GM23338 (cell line): ENCODE measurements at regions not wholly inside any gene's neighbourhood (a gene's known extent, or its start where the extent isn't known, plus 50 kb on each side); places are given as distances from the start of the nearest gene placed in this dataset.

Experiments
- CREB1 ChIP-seq: fragments of 250-450 bp; sonication (Bioruptor Pico); IDR thresholded peaks from 2 replicates; pipeline ENCODE4 v1.5.0; 2020; ENCODE audit warnings: low read depth, mild to moderate bottlenecking, moderate library complexity
- CTCF ChIP-seq, 2 experiments: fragments of 200-600 bp in 1 of 2; sonication (generic) in 1 of 2; conservative IDR thresholded peaks; 2 replicates each; pipeline versions ENCODE4 v1.5.1 to v1.6.1; 2016 to 2017; ENCODE audit warnings: antibody characterized with exemption in 2 of 2, low read depth in 2 of 2, mild to moderate bottlenecking in 2 of 2, moderate library complexity in 1 of 2
- EZH2 ChIP-seq: fragments of 200-600 bp; sonication (generic); IDR thresholded peaks from one replicate; pipeline ENCODE4 v1.8.0; 2017; ENCODE audit warnings: antibody characterized with exemption, mild to moderate bottlenecking, low read depth; ENCODE audit not compliant: unreplicated experiment
- EZH2phosphoT487 ChIP-seq: fragments of 200-600 bp; sonication (generic); IDR thresholded peaks from one replicate; pipeline ENCODE4 v1.8.1; 2018; ENCODE audit warnings: antibody characterized with exemption; ENCODE audit not compliant: unreplicated experiment
- POLR2AphosphoS5 ChIP-seq: IDR thresholded peaks from 2 replicates; pipeline ENCODE4 v1.6.1; 2016; ENCODE audit warnings: antibody characterized with exemption, low read depth
- REST ChIP-seq: IDR thresholded peaks from one replicate; pipeline ENCODE4 v1.6.1; 2018; ENCODE audit warnings: antibody characterized with exemption; ENCODE audit not compliant: unreplicated experiment
- ZNF331 ChIP-seq: fragments of 250-450 bp; sonication (Bioruptor Pico); IDR thresholded peaks from 2 replicates; pipeline ENCODE4 v1.5.0; 2020; ENCODE audit warnings: low read depth, mild to moderate bottlenecking, moderate library complexity

GRCh38 chrX:8083286-8083685 lies 87.8 kb downstream of the VCX2 start:
- TF ChIP-seq ZNF331, result no peak
- no peak for TF ChIP-seq EZH2phosphoT487
- TF ChIP-seq CTCF (conservative IDR thresholded peaks at IDR 0.05; ENCODE audit: low read depth in 2 of 2), result no peak
- TF ChIP-seq EZH2, result no peak
- no peak for TF ChIP-seq POLR2AphosphoS5
- no peak for TF ChIP-seq CREB1 (CRISPR knock-in tag)
- TF ChIP-seq REST, result no peak
